A673 (cell line): ENCODE measurements at regions not wholly inside any gene's neighbourhood (a gene's known extent, or its start where the extent isn't known, plus 50 kb on each side); places are given as distances from the start of the nearest gene placed in this dataset.

Experiments used
- BruUV-seq: library from RNA; stranded (reverse); fragments of 400-500 nt; replicated peaks from 2 replicates; lab custom pipeline; 2021; lab: Mats Ljungman, UMichigan
- CTCF ChIA-PET: fragments of 300-600 bp; sonication (Branson Sonifier 250); formaldehyde crosslinking; loops from one replicate; lab custom pipeline; 2022; ENCODE audit warnings: antibody characterized with exemption; lab: Charles Lee
- POLR2A ChIA-PET: fragments of 300-600 bp; sonication (Branson Sonifier 250); formaldehyde crosslinking; loops from one replicate; lab custom pipeline; 2022; ENCODE audit warnings: antibody characterized with exemption; ENCODE audit not compliant: low non-redundant PET; lab: Charles Lee
- DNase-seq: peaks from one replicate; pipeline ENCODE4 v3.0.0-alpha.2; 2015; ENCODE audit warnings: low spot score
- H3K27ac ChIP-seq: fragments of 200-600 bp; sonication (generic); 2 replicates; pipeline ENCODE4 v1.5.1; 2016; ENCODE audit warnings: mixed run types, low read depth, mild to moderate bottlenecking, mixed read lengths, antibody characterized with exemption, low read length; ENCODE audit not compliant: poor library complexity, severe bottlenecking
- H3K27me3 ChIP-seq: fragments of 200-600 bp; sonication (generic); replicated peaks from 2 replicates; pipeline ENCODE4 v1.6.1; 2017; ENCODE audit warnings: mixed run types, low read depth, mild to moderate bottlenecking, mixed read lengths, antibody characterized with exemption, low read length; ENCODE audit not compliant: insufficient read depth, poor library complexity
- H3K36me3 ChIP-seq: fragments of 200-600 bp; sonication (generic); 2 replicates; pipeline ENCODE4 v1.6.1; 2016; ENCODE audit warnings: mixed run types, mild to moderate bottlenecking, mixed read lengths, antibody characterized with exemption, low read length; ENCODE audit not compliant: insufficient read depth, poor library complexity, severe bottlenecking
- H3K4me1 ChIP-seq: fragments of 200-600 bp; sonication (generic); 2 replicates; pipeline ENCODE4 v1.6.1; 2017; ENCODE audit warnings: mixed run types, mild to moderate bottlenecking, mixed read lengths, antibody characterized with exemption, low read length; ENCODE audit not compliant: insufficient read depth, poor library complexity, severe bottlenecking
- H3K4me3 ChIP-seq: fragments of 200-600 bp; sonication (generic); 2 replicates; pipeline ENCODE4 v1.5.1; 2016; ENCODE audit warnings: low read depth, mixed run types, mild to moderate bottlenecking, mixed read lengths, low read length; ENCODE audit not compliant: poor library complexity, severe bottlenecking
- H3K9me3 ChIP-seq: fragments of 200-600 bp; sonication (generic); 2 replicates; pipeline ENCODE4 v1.6.1; 2016; ENCODE audit warnings: mixed run types, low read depth, mild to moderate bottlenecking, mixed read lengths, antibody characterized with exemption, low read length; ENCODE audit not compliant: poor library complexity, severe bottlenecking
- CTCF ChIP-seq: fragments of 300-800, 200-600 bp; sonication (generic); conservative IDR thresholded peaks from 2 replicates; pipeline ENCODE4 v1.5.1; 2017; ENCODE audit warnings: low read depth, mild to moderate bottlenecking, antibody characterized with exemption, low read length, moderate library complexity, mixed read lengths
- EZH2 ChIP-seq: fragments of 200-600 bp; sonication (generic); IDR thresholded peaks from 2 replicates; pipeline ENCODE4 v1.6.1; 2017; ENCODE audit warnings: borderline replicate concordance, low read depth, mild to moderate bottlenecking, mixed read lengths, antibody characterized with exemption, low read length; ENCODE audit not compliant: poor library complexity, severe bottlenecking
- intact Hi-C: fragments of 100-400 bp; cut with micrococcal nuclease; formaldehyde crosslinking; loops from one replicate; pipeline ENCODE4 v1.10.0; 2022; ENCODE audit not compliant: unreplicated experiment

GRCh38 chr2:157053876-157054275, 203.6 kb upstream of the GALNT5 start:
- Histone ChIP-seq H3K27me3 (no peaks in the 10 kb centered on the region), H3K9me3 (no peaks in the 10 kb centered on the region), H3K36me3 (no peaks in the 10 kb centered on the region), H3K4me1 (peaks cover 5% of the 10 kb centered on the region), H3K4me3 (no peak overlapping the region), H3K27ac (no peak overlapping the region)
- DNase-seq, result no peak
- no peak for TF ChIP-seq CTCF
- TF ChIP-seq EZH2, result no peak
- POLR2A ChIA-PET, result no interaction called here
- CTCF ChIA-PET, result no interaction called here
- BruUV-seq, result no TSS peak
- intact Hi-C loops, result loop anchor here (10.0 kb wide), 1 partner anchor 459 kb away; no protein-coding TSS in a partner anchor

- CTCF ChIA-PET, result no interaction called here
These were observed 201.8 kb upstream of the GALNT5 start for GRCh38 chr2:157055660-157056199.

DNA sequence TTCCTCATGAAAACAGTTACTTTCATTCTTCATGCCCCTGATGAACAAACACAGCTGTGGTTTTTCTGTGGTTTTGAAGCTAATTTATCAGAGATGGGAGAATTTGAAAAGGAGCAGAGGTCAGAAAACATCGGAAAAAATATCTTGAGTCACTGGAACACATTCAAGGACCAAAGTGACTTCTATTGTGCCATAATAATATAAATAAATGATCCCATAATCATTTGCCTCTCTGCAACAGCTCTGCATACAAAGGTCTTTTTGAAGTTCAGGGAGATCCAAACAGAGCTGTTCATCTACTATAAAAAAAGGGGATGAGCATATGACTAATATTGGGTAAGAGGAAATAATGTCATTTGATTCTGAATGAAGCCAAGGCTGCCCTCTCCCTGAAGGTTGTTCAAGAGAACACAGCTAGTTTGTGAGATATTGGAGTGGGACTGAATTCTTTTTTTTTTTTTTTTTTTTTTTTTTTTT, 201.3 kb upstream of the GALNT5 start:
- no peak overlapping the region for H3K4me3 ChIP-seq
- H3K27ac ChIP-seq, result no peak overlapping the region
- intact Hi-C loops, result loop anchor here (5.0 to 10.0 kb wide), 3 partner anchors 126 to 1679 kb away; no protein-coding TSS in a partner anchor
- no peaks in the 10 kb centered on the region for H3K36me3 ChIP-seq
- CTCF ChIA-PET, result no interaction called here
- BruUV-seq, result no TSS peak
- peaks cover 5% of the 10 kb centered on the region for H3K4me1 ChIP-seq
- no peaks in the 10 kb centered on the region for H3K9me3 ChIP-seq
- H3K27me3 ChIP-seq, result no peaks in the 10 kb centered on the region
- DNase-seq, result no peak
- TF ChIP-seq CTCF (no peak), EZH2 (no peak)
- POLR2A ChIA-PET, result no interaction called here

More at GRCh38 chr2:157055660-157056199, 201.8 kb upstream of the GALNT5 start:
- TF ChIP-seq CTCF, result peak; percentile 67
- TF ChIP-seq EZH2, result no peak
- intact Hi-C loops, result loop anchor here (5.0 to 10.0 kb wide), 3 partner anchors 127 to 1678 kb away; no protein-coding TSS in a partner anchor
- POLR2A ChIA-PET, result no interaction called here
- Histone ChIP-seq H3K4me1 (peaks cover 5% of the 10 kb centered on the region), H3K36me3 (no peaks in the 10 kb centered on the region), H3K9me3 (no peaks in the 10 kb centered on the region), H3K27ac (no peak overlapping the region), H3K27me3 (no peaks in the 10 kb centered on the region), H3K4me3 (no peak overlapping the region)
- peak; percentile 54 for DNase-seq
- BruUV-seq, result no TSS peak
